ENCODE measurements at regions not wholly inside any gene's neighbourhood (a gene's known extent, or its start where the extent isn't known, plus 50 kb on each side); places are given as distances from the start of the nearest gene placed in this dataset.

- no peaks in the 10 kb centered on the region for H3K36me3 ChIP-seq (ENCODE audit: insufficient read depth, low read length)
- H3K27me3 ChIP-seq (ENCODE audit: insufficient read depth, low read length): no peaks in the 10 kb centered on the region
- no peak overlapping the region for H3K4me3 ChIP-seq (ENCODE audit: low read length)
- H3K27ac ChIP-seq (ENCODE audit: low read depth, low read length): no peak overlapping the region
- H3K4me1 ChIP-seq (ENCODE audit: insufficient read depth, low read length): no peaks in the 10 kb centered on the region
- WGBS: 89% methylated on average over 4 of the region's 4 CpGs
- no peak overlapping the region for H3K9ac ChIP-seq (ENCODE audit: low read depth, low read length)
- no peaks in the 10 kb centered on the region for H3K9me3 ChIP-seq (ENCODE audit: insufficient read depth, low read depth, low read length)
Observed at GRCh38 chr7:45455662-45456061, 118.5 kb upstream of the ADCY1 start.

- no peak overlapping the region for H3K4me3 ChIP-seq (ENCODE audit: low read length)
- H3K9me3 ChIP-seq (ENCODE audit: insufficient read depth, low read depth, low read length): no peaks in the 10 kb centered on the region
- no peak overlapping the region for H3K9ac ChIP-seq (ENCODE audit: low read depth, low read length)
- no peaks in the 10 kb centered on the region for H3K27me3 ChIP-seq (ENCODE audit: insufficient read depth, low read length)
- H3K4me1 ChIP-seq (ENCODE audit: insufficient read depth, low read length): no peaks in the 10 kb centered on the region
- H3K36me3 ChIP-seq (ENCODE audit: insufficient read depth, low read length): no peaks in the 10 kb centered on the region
- H3K27ac ChIP-seq (ENCODE audit: low read depth, low read length): no peak overlapping the region
- 84% methylated on average over 5 of the region's 5 CpGs for WGBS
Observed at GRCh38 chr7:45456105-45456504, 118.1 kb upstream of the ADCY1 start.

GRCh38 chr7:45456747-45457524 is 117.2 kb upstream of the ADCY1 start:
- Histone ChIP-seq H3K27me3 (ENCODE audit: insufficient read depth, low read length) (no peaks in the 10 kb centered on the region), H3K27ac (ENCODE audit: low read depth, low read length) (no peak overlapping the region), H3K4me1 (ENCODE audit: insufficient read depth, low read length) (no peaks in the 10 kb centered on the region), H3K9ac (ENCODE audit: low read depth, low read length) (no peak overlapping the region), H3K9me3 (ENCODE audit: insufficient read depth, low read depth, low read length) (no peaks in the 10 kb centered on the region), H3K36me3 (ENCODE audit: insufficient read depth, low read length) (no peaks in the 10 kb centered on the region), H3K4me3 (ENCODE audit: low read length) (no peak overlapping the region)
- WGBS: 97% methylated on average over 5 of the region's 5 CpGs

- Histone ChIP-seq H3K9ac (ENCODE audit: low read depth, low read length) (no peak overlapping the region), H3K27me3 (ENCODE audit: insufficient read depth, low read length) (no peaks in the 10 kb centered on the region), H3K36me3 (ENCODE audit: insufficient read depth, low read length) (no peaks in the 10 kb centered on the region), H3K4me3 (ENCODE audit: low read length) (no peak overlapping the region), H3K27ac (ENCODE audit: low read depth, low read length) (no peak overlapping the region), H3K4me1 (ENCODE audit: insufficient read depth, low read length) (no peaks in the 10 kb centered on the region), H3K9me3 (ENCODE audit: insufficient read depth, low read depth, low read length) (no peaks in the 10 kb centered on the region)
- WGBS: 84% methylated on average over 3 of the region's 3 CpGs
Observed at GRCh38 chr7:45457591-45457990, 116.6 kb upstream of the ADCY1 start.

- Histone ChIP-seq H3K27ac (ENCODE audit: low read depth, low read length) (no peak overlapping the region), H3K36me3 (ENCODE audit: insufficient read depth, low read length) (no peaks in the 10 kb centered on the region), H3K4me1 (ENCODE audit: insufficient read depth, low read length) (no peaks in the 10 kb centered on the region), H3K4me3 (ENCODE audit: low read length) (no peak overlapping the region), H3K27me3 (ENCODE audit: insufficient read depth, low read length) (no peaks in the 10 kb centered on the region), H3K9ac (ENCODE audit: low read depth, low read length) (no peak overlapping the region), H3K9me3 (ENCODE audit: insufficient read depth, low read depth, low read length) (no peaks in the 10 kb centered on the region)
- WGBS: 89% methylated on average over 4 of the region's 4 CpGs
Observed at GRCh38 chr7:45459476-45459875, 114.7 kb upstream of the ADCY1 start.

- Histone ChIP-seq H3K9me3 (ENCODE audit: insufficient read depth, low read depth, low read length) (no peaks in the 10 kb centered on the region), H3K27me3 (ENCODE audit: insufficient read depth, low read length) (no peaks in the 10 kb centered on the region), H3K4me3 (ENCODE audit: low read length) (no peak overlapping the region), H3K9ac (ENCODE audit: low read depth, low read length) (no peak overlapping the region), H3K27ac (ENCODE audit: low read depth, low read length) (no peak overlapping the region), H3K4me1 (ENCODE audit: insufficient read depth, low read length) (no peaks in the 10 kb centered on the region), H3K36me3 (ENCODE audit: insufficient read depth, low read length) (no peaks in the 10 kb centered on the region)
- 100% methylated on average over 2 of the region's 3 CpGs for WGBS
Observed at GRCh38 chr7:45460379-45460778, 113.8 kb upstream of the ADCY1 start.

GRCh38 chr7:45461026-45461425 is 113.1 kb upstream of the ADCY1 start:
- no peak overlapping the region for H3K9ac ChIP-seq (ENCODE audit: low read depth, low read length)
- no peak overlapping the region for H3K4me3 ChIP-seq (ENCODE audit: low read length)
- H3K27me3 ChIP-seq (ENCODE audit: insufficient read depth, low read length): no peaks in the 10 kb centered on the region
- 82% methylated on average over 3 of the region's 3 CpGs for WGBS
- no peaks in the 10 kb centered on the region for H3K4me1 ChIP-seq (ENCODE audit: insufficient read depth, low read length)
- no peaks in the 10 kb centered on the region for H3K9me3 ChIP-seq (ENCODE audit: insufficient read depth, low read depth, low read length)
- H3K27ac ChIP-seq (ENCODE audit: low read depth, low read length): no peak overlapping the region
- H3K36me3 ChIP-seq (ENCODE audit: insufficient read depth, low read length): no peaks in the 10 kb centered on the region

- no peaks in the 10 kb centered on the region for H3K36me3 ChIP-seq (ENCODE audit: insufficient read depth, low read length)
- no peaks in the 10 kb centered on the region for H3K4me1 ChIP-seq (ENCODE audit: insufficient read depth, low read length)
- peaks cover 13% of the 10 kb centered on the region for H3K9me3 ChIP-seq (ENCODE audit: insufficient read depth, low read depth, low read length)
- H3K4me3 ChIP-seq (ENCODE audit: low read length): no peak overlapping the region
- H3K27ac ChIP-seq (ENCODE audit: low read depth, low read length): no peak overlapping the region
- 91% methylated on average over 1 of the region's 1 CpG for WGBS
- no peak overlapping the region for H3K9ac ChIP-seq (ENCODE audit: low read depth, low read length)
- no peaks in the 10 kb centered on the region for H3K27me3 ChIP-seq (ENCODE audit: insufficient read depth, low read length)
Observed at GRCh38 chr7:45469103-45469502, 105.1 kb upstream of the ADCY1 start.

GRCh38 chr7:45470031-45470430 is 104.1 kb upstream of the ADCY1 start:
- H3K27ac ChIP-seq (ENCODE audit: low read depth, low read length): no peak overlapping the region
- peaks cover 13% of the 10 kb centered on the region for H3K9me3 ChIP-seq (ENCODE audit: insufficient read depth, low read depth, low read length)
- no peak overlapping the region for H3K4me3 ChIP-seq (ENCODE audit: low read length)
- WGBS: 94% methylated on average over 3 of the region's 3 CpGs
- H3K9ac ChIP-seq (ENCODE audit: low read depth, low read length): no peak overlapping the region
- H3K36me3 ChIP-seq (ENCODE audit: insufficient read depth, low read length): no peaks in the 10 kb centered on the region
- no peaks in the 10 kb centered on the region for H3K4me1 ChIP-seq (ENCODE audit: insufficient read depth, low read length)
- H3K27me3 ChIP-seq (ENCODE audit: insufficient read depth, low read length): no peaks in the 10 kb centered on the region

GRCh38 chr7:45479781-45480180 is 94.4 kb upstream of the ADCY1 start:
- Histone ChIP-seq H3K9ac (ENCODE audit: low read depth, low read length) (no peak overlapping the region), H3K4me3 (ENCODE audit: low read length) (no peak overlapping the region), H3K9me3 (ENCODE audit: insufficient read depth, low read depth, low read length) (no peaks in the 10 kb centered on the region), H3K27me3 (ENCODE audit: insufficient read depth, low read length) (no peaks in the 10 kb centered on the region), H3K4me1 (ENCODE audit: insufficient read depth, low read length) (no peaks in the 10 kb centered on the region; the same call in none of the 2 replicates), H3K27ac (ENCODE audit: low read depth, low read length) (no peak overlapping the region), H3K36me3 (ENCODE audit: insufficient read depth, low read length) (no peaks in the 10 kb centered on the region)
- WGBS: 100% methylated on average over 2 of the region's 3 CpGs

GRCh38 chr7:45482451-45482850 is 91.7 kb upstream of the ADCY1 start:
- H3K27ac ChIP-seq (ENCODE audit: low read depth, low read length): no peak overlapping the region
- no peaks in the 10 kb centered on the region; the same call in none of the 2 replicates for H3K4me1 ChIP-seq (ENCODE audit: insufficient read depth, low read length)
- no peaks in the 10 kb centered on the region for H3K36me3 ChIP-seq (ENCODE audit: insufficient read depth, low read length)
- H3K9me3 ChIP-seq (ENCODE audit: insufficient read depth, low read depth, low read length): no peaks in the 10 kb centered on the region
- no peak overlapping the region for H3K9ac ChIP-seq (ENCODE audit: low read depth, low read length)
- no peak overlapping the region for H3K4me3 ChIP-seq (ENCODE audit: low read length)
- 96% methylated on average over 3 of the region's 3 CpGs for WGBS
- no peaks in the 10 kb centered on the region for H3K27me3 ChIP-seq (ENCODE audit: insufficient read depth, low read length)

GRCh38 chr7:45484094-45484493 is 90.1 kb upstream of the ADCY1 start:
- Histone ChIP-seq H3K36me3 (ENCODE audit: insufficient read depth, low read length) (no peaks in the 10 kb centered on the region), H3K4me3 (ENCODE audit: low read length) (no peak overlapping the region), H3K27me3 (ENCODE audit: insufficient read depth, low read length) (no peaks in the 10 kb centered on the region), H3K27ac (ENCODE audit: low read depth, low read length) (no peak overlapping the region), H3K9me3 (ENCODE audit: insufficient read depth, low read depth, low read length) (no peaks in the 10 kb centered on the region), H3K4me1 (ENCODE audit: insufficient read depth, low read length) (no peaks in the 10 kb centered on the region; the same call in 1 of the 2 replicates), H3K9ac (ENCODE audit: low read depth, low read length) (no peak overlapping the region)
- WGBS: 35% methylated on average over 6 of the region's 7 CpGs

Measured in HUES64 (cell line).